GM12878 (cell line): ENCODE measurements at regions not wholly inside any gene's neighbourhood (a gene's known extent, or its start where the extent isn't known, plus 50 kb on each side); places are given as distances from the start of the nearest gene placed in this dataset.

Experiments
- CREB1 ChIP-seq: IDR thresholded peaks from 2 replicates; pipeline ENCODE4 v1.6.1; 2012; ENCODE audit warnings: low read depth, mild to moderate bottlenecking, inconsistent platforms
- ELK1 ChIP-seq: IDR thresholded peaks from 2 replicates; pipeline ENCODE4 v1.6.1; 2012; ENCODE audit warnings: low read depth, low read length, improper control_type of control experiment
- EZH2 ChIP-seq: IDR thresholded peaks from 2 replicates; pipeline ENCODE4 v1.6.1; 2012; ENCODE audit warnings: low read depth, mild to moderate bottlenecking, control low read depth, inconsistent platforms, low read length, borderline replicate concordance; ENCODE audit not compliant: control insufficient read depth
- KDM1A ChIP-seq: fragments of 200-600 bp; sonication (generic); IDR thresholded peaks from 2 replicates; pipeline ENCODE4 v1.6.1; 2016; ENCODE audit warnings: borderline replicate concordance
- MTA2 ChIP-seq: fragments of 450-650 bp; IDR thresholded peaks from 2 replicates; pipeline ENCODE4 v1.6.1; 2016; ENCODE audit warnings: low read depth, mild to moderate bottlenecking, moderate library complexity
- NFIC ChIP-seq: IDR thresholded peaks from 2 replicates; pipeline ENCODE4 v1.6.1; 2012; ENCODE audit warnings: low read depth, mild to moderate bottlenecking, inconsistent platforms, low read length, moderate library complexity
- POLR2A ChIP-seq: IDR thresholded peaks from 2 replicates; pipeline ENCODE4 v1.6.1; 2011; ENCODE audit warnings: low read depth, mild to moderate bottlenecking, low read length
- POLR2AphosphoS2 ChIP-seq: IDR thresholded peaks from 2 replicates; pipeline ENCODE4 v1.6.1; 2011; ENCODE audit warnings: low read depth, mild to moderate bottlenecking, low read length, improper control_type of control experiment, moderate library complexity
- RB1 ChIP-seq: fragments of 450-650 bp; formaldehyde crosslinking; IDR thresholded peaks from 2 replicates; pipeline ENCODE4 v1.6.1; 2017; ENCODE audit warnings: mild to moderate bottlenecking, borderline replicate concordance
- SP1 ChIP-seq: IDR thresholded peaks from one replicate; pipeline ENCODE4 v1.6.1; 2011; ENCODE audit warnings: low read depth, low read length
- YY1 ChIP-seq: IDR thresholded peaks from 2 replicates; pipeline ENCODE4 v1.6.1; 2011; ENCODE audit warnings: low read depth, mild to moderate bottlenecking, low read length
- TF ChIP-seq, protein P1 (sequence below), 3 experiments: IDR thresholded peaks in 2 of 3; conservative IDR thresholded peaks in 1 of 3; 2 replicates each; pipeline ENCODE4 v1.5.1; 2011; ENCODE audit warnings: low read depth in 3 of 3, low read length in 3 of 3, mild to moderate bottlenecking in 3 of 3, control low read depth in 2 of 3, moderate library complexity in 2 of 3, inconsistent platforms in 1 of 3, mixed read lengths in 1 of 3; ENCODE audit not compliant: control insufficient read depth in 2 of 3, insufficient read depth in 1 of 3; ENCODE audit errors: extremely low read depth in 1 of 3
- TF ChIP-seq, protein P2 (sequence below): fragments of 450-650 bp; IDR thresholded peaks from 2 replicates; pipeline ENCODE4 v1.6.1; 2016; ENCODE audit warnings: mild to moderate bottlenecking

DNA sequence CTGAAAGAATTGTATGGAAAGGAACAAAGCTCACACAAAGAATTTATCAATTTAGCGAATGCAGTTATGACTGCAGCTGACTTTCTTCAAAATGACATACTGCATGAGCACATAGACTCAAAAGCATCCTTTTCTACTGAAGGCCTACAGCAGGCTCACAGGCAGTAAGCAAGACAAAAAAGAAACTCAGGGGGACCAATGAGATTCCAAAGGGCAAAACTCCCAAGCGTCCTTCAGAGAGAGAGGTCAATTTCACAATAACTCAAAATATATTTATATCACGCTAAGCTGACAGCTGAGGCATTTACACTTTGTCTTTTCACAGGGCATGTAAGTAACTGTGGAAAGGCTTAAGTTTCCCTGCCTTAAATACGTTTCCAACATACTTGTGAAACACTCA is 427.9 kb upstream of the RASGRP1 start:
- no peak for TF ChIP-seq KDM1A
- TF ChIP-seq, protein P1, sequence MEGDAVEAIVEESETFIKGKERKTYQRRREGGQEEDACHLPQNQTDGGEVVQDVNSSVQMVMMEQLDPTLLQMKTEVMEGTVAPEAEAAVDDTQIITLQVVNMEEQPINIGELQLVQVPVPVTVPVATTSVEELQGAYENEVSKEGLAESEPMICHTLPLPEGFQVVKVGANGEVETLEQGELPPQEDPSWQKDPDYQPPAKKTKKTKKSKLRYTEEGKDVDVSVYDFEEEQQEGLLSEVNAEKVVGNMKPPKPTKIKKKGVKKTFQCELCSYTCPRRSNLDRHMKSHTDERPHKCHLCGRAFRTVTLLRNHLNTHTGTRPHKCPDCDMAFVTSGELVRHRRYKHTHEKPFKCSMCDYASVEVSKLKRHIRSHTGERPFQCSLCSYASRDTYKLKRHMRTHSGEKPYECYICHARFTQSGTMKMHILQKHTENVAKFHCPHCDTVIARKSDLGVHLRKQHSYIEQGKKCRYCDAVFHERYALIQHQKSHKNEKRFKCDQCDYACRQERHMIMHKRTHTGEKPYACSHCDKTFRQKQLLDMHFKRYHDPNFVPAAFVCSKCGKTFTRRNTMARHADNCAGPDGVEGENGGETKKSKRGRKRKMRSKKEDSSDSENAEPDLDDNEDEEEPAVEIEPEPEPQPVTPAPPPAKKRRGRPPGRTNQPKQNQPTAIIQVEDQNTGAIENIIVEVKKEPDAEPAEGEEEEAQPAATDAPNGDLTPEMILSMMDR (IDR thresholded peaks at IDR 0.05 in 2 of 3, conservative IDR thresholded peaks at IDR 0.05 in 1 of 3; ENCODE audit: control insufficient read depth in 2 of 3, extremely low read depth in 1 of 3, insufficient read depth in 1 of 3, low read depth in 3 of 3, low read length in 3 of 3), result no peak
- TF ChIP-seq POLR2A, result no peak
- TF ChIP-seq SP1, result no peak
- no peak for TF ChIP-seq MTA2
- TF ChIP-seq, protein P2, sequence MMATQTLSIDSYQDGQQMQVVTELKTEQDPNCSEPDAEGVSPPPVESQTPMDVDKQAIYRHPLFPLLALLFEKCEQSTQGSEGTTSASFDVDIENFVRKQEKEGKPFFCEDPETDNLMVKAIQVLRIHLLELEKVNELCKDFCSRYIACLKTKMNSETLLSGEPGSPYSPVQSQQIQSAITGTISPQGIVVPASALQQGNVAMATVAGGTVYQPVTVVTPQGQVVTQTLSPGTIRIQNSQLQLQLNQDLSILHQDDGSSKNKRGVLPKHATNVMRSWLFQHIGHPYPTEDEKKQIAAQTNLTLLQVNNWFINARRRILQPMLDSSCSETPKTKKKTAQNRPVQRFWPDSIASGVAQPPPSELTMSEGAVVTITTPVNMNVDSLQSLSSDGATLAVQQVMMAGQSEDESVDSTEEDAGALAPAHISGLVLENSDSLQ, result no peak
- no peak for TF ChIP-seq RB1
- no peak for TF ChIP-seq EZH2
- no peak for TF ChIP-seq CREB1
- TF ChIP-seq ELK1, result no peak
- TF ChIP-seq NFIC, result no peak
- TF ChIP-seq YY1, result no peak
- no peak for TF ChIP-seq POLR2AphosphoS2
